Liver (tissue), 8 donors: ENCODE measurements at regions not wholly inside any gene's neighbourhood (a gene's known extent, or its start where the extent isn't known, plus 50 kb on each side); places are given as distances from the start of the nearest gene placed in this dataset.

ENCODE experiments used
- DNase-seq: peaks from one replicate; pipeline ENCODE4 v3.0.0-alpha.2; 2017; ENCODE audit warnings: low spot score
- H3K27ac ChIP-seq, 2 donors: one replicate each; pipeline ENCODE4 v1.7.0; 2013; ENCODE audit warnings: inconsistent platforms in 2 of 2, low read length in 2 of 2, control low read depth in 1 of 2, low read depth in 1 of 2, mild to moderate bottlenecking in 1 of 2
- H3K27me3 ChIP-seq, 4 donors: one replicate each; pipeline versions ENCODE4 v1.6.1 to v1.7.0; 2013; ENCODE audit warnings: low read length in 3 of 4, inconsistent platforms in 1 of 4, mild to moderate bottlenecking in 1 of 4, moderate library complexity in 1 of 4; ENCODE audit not compliant: control insufficient read depth in 4 of 4, insufficient read depth in 4 of 4
- H3K36me3 ChIP-seq, 4 donors: one replicate each; pipeline versions ENCODE4 v1.6.1 to v1.7.0; 2013; ENCODE audit warnings: low read length in 3 of 4, mild to moderate bottlenecking in 3 of 4, low read depth in 1 of 4, moderate library complexity in 1 of 4; ENCODE audit not compliant: control insufficient read depth in 4 of 4, insufficient read depth in 3 of 4
- H3K4me1 ChIP-seq, 4 donors: one replicate each; pipeline versions ENCODE4 v1.6.1 to v1.7.0; 2013; ENCODE audit warnings: low read length in 3 of 4, mild to moderate bottlenecking in 3 of 4, moderate library complexity in 1 of 4; ENCODE audit not compliant: control insufficient read depth in 4 of 4, insufficient read depth in 4 of 4
- H3K4me3 ChIP-seq, 3 donors: one replicate each; pipeline versions ENCODE4 v1.6.1 to v1.7.0; 2013; ENCODE audit warnings: low read length in 3 of 3, control low read depth in 1 of 3, low read depth in 1 of 3, mild to moderate bottlenecking in 1 of 3
- H3K9ac ChIP-seq, 2 donors: one replicate each; pipeline ENCODE4 v1.7.0; 2013; ENCODE audit warnings: low read length in 2 of 2, mild to moderate bottlenecking in 2 of 2, moderate library complexity in 2 of 2, control low read depth in 1 of 2, low read depth in 1 of 2
- H3K9me3 ChIP-seq, 4 donors: one replicate each; pipeline versions ENCODE4 v1.6.1 to v1.7.0; 2013; ENCODE audit warnings: low read length in 3 of 4; ENCODE audit not compliant: control insufficient read depth in 4 of 4
- EGR1 ChIP-seq, 2 donors: IDR thresholded peaks; 2 replicates each; pipeline ENCODE4 v1.6.1; 2016 to 2018; ENCODE audit warnings: antibody characterized with exemption in 2 of 2, low read depth in 2 of 2
- FOXA1 ChIP-seq: IDR thresholded peaks from 2 replicates; pipeline ENCODE4 v1.6.1; 2016; ENCODE audit warnings: antibody characterized with exemption
- FOXA2 ChIP-seq: IDR thresholded peaks from 2 replicates; pipeline ENCODE4 v1.6.1; 2016; ENCODE audit warnings: antibody characterized with exemption
- GABPA ChIP-seq, 2 donors: IDR thresholded peaks in 1 of 2; conservative IDR thresholded peaks in 1 of 2; 2 replicates each; pipeline ENCODE4 v1.6.1; 2016; ENCODE audit warnings: antibody characterized with exemption in 2 of 2, mild to moderate bottlenecking in 1 of 2, moderate library complexity in 1 of 2
- HNF4A ChIP-seq, 2 donors: conservative IDR thresholded peaks; 2 replicates each; pipeline ENCODE4 v1.6.1; 2016; ENCODE audit warnings: antibody characterized with exemption in 2 of 2, mild to moderate bottlenecking in 2 of 2
- HNF4G ChIP-seq: IDR thresholded peaks from 2 replicates; pipeline ENCODE4 v1.6.1; 2016; ENCODE audit warnings: antibody characterized with exemption
- JUND ChIP-seq, 2 donors: IDR thresholded peaks; 2 replicates each; pipeline ENCODE4 v1.6.1; 2016; ENCODE audit warnings: antibody characterized with exemption in 2 of 2
- NR2F2 ChIP-seq: IDR thresholded peaks from 2 replicates; pipeline ENCODE4 v1.6.1; 2016; ENCODE audit warnings: antibody characterized with exemption
- RAD21 ChIP-seq, 2 donors: IDR thresholded peaks; 2 replicates each; pipeline ENCODE4 v1.6.1; 2016; ENCODE audit warnings: antibody characterized with exemption in 2 of 2, mild to moderate bottlenecking in 2 of 2
- RXRA ChIP-seq, 2 donors: IDR thresholded peaks; 2 replicates each; pipeline ENCODE4 v1.6.1; 2017 to 2018; ENCODE audit warnings: antibody characterized with exemption in 2 of 2, mild to moderate bottlenecking in 1 of 2
- SP1 ChIP-seq: IDR thresholded peaks from 2 replicates; pipeline ENCODE4 v1.6.1; 2018; ENCODE audit warnings: antibody characterized with exemption, mild to moderate bottlenecking
- TAF1 ChIP-seq: conservative IDR thresholded peaks from 2 replicates; pipeline ENCODE4 v1.6.1; 2016; ENCODE audit warnings: antibody characterized with exemption, mild to moderate bottlenecking
- YY1 ChIP-seq: IDR thresholded peaks from 2 replicates; pipeline ENCODE4 v1.6.1; 2016; ENCODE audit warnings: antibody characterized with exemption, mild to moderate bottlenecking
- WGBS: extraction: QIAGEN DNeasy Blood & Tissue Kit; methylation state at CpG from one replicate; pipeline ENCODE4 v1.1.7; 2013; 5-methylcytosine and 5-hydroxymethylcytosine counted together
- TF ChIP-seq, protein P1 (sequence below): IDR thresholded peaks from 2 replicates; pipeline ENCODE4 v1.6.1; 2016; ENCODE audit warnings: antibody characterized with exemption
- TF ChIP-seq, protein P2 (sequence below): IDR thresholded peaks from 2 replicates; pipeline ENCODE4 v1.6.1; 2016; ENCODE audit warnings: antibody characterized with exemption
- TF ChIP-seq, protein P3 (sequence below): IDR thresholded peaks from 2 replicates; pipeline ENCODE4 v1.6.1; 2016; ENCODE audit warnings: antibody characterized with exemption, mild to moderate bottlenecking
- TF ChIP-seq, protein P4 (sequence below): IDR thresholded peaks from 2 replicates; pipeline ENCODE4 v1.6.1; 2016; ENCODE audit warnings: antibody characterized with exemption
- TF ChIP-seq, protein P5 (sequence below): fragments of 150-350 bp; IDR thresholded peaks from 2 replicates; pipeline ENCODE4 v1.5.1; 2017; ENCODE audit warnings: improper control_type of control experiment, low read depth, low read length; ENCODE audit not compliant: missing input control
- donor health status: healthy.
- donor health status: healthy.
- donor health status: healthy.
- donor health status: healthy.
- donor health status: healthy.

DNA sequence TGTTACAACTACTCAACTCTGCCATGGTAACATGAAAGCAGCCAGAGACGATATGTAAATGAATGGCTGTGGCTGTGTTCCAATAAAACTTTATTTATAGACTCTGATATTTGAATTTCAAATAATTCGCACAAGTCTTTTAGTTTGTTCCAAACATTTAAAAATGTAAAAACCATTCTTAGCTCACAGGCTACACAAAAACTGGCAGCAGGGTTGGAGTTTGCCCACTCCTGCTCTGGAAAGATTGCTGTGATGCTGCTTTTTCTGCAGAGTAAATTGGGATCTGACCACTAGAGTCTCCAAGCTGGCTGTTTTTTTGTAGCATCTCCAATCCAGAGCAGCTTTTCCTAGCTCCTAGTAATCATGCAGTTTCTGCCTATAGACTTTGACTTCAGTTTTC is 157.5 kb downstream of the CHRM3 start:
- Histone ChIP-seq H3K9ac (no peak overlapping the region), H3K27me3 (no peaks in the 10 kb centered on the region), H3K4me3 (no peak overlapping the region), H3K27ac (no peak overlapping the region), H3K9me3 (no peaks in the 10 kb centered on the region), H3K36me3 (no peaks in the 10 kb centered on the region), H3K4me1 (no peaks in the 10 kb centered on the region)
- no peak for DNase-seq
- WGBS: 79% methylated on average over 2 of the region's 2 CpGs
- TF ChIP-seq TAF1 (no peak), NR2F2 (no peak), RXRA (IDR thresholded peaks at IDR 0.05) (no peak), SP1 (no peak), FOXA1 (no peak), RAD21 (IDR thresholded peaks at IDR 0.05) (no peak), YY1 (no peak), EGR1 (IDR thresholded peaks at IDR 0.05; ENCODE audit: low read depth in 2 of 2) (no peak), JUND (IDR thresholded peaks at IDR 0.05) (no peak), HNF4A (conservative IDR thresholded peaks at IDR 0.05) (no peak), FOXA2 (no peak), HNF4G (no peak), GABPA (IDR thresholded peaks at IDR 0.05 in 1 of 2, conservative IDR thresholded peaks at IDR 0.05 in 1 of 2) (no peak)
- TF ChIP-seq, protein P1, sequence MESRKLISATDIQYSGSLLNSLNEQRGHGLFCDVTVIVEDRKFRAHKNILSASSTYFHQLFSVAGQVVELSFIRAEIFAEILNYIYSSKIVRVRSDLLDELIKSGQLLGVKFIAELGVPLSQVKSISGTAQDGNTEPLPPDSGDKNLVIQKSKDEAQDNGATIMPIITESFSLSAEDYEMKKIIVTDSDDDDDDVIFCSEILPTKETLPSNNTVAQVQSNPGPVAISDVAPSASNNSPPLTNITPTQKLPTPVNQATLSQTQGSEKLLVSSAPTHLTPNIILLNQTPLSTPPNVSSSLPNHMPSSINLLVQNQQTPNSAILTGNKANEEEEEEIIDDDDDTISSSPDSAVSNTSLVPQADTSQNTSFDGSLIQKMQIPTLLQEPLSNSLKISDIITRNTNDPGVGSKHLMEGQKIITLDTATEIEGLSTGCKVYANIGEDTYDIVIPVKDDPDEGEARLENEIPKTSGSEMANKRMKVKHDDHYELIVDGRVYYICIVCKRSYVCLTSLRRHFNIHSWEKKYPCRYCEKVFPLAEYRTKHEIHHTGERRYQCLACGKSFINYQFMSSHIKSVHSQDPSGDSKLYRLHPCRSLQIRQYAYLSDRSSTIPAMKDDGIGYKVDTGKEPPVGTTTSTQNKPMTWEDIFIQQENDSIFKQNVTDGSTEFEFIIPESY: no peak
- TF ChIP-seq, protein P2, sequence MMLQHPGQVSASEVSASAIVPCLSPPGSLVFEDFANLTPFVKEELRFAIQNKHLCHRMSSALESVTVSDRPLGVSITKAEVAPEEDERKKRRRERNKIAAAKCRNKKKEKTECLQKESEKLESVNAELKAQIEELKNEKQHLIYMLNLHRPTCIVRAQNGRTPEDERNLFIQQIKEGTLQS: no peak
- TF ChIP-seq, protein P3, sequence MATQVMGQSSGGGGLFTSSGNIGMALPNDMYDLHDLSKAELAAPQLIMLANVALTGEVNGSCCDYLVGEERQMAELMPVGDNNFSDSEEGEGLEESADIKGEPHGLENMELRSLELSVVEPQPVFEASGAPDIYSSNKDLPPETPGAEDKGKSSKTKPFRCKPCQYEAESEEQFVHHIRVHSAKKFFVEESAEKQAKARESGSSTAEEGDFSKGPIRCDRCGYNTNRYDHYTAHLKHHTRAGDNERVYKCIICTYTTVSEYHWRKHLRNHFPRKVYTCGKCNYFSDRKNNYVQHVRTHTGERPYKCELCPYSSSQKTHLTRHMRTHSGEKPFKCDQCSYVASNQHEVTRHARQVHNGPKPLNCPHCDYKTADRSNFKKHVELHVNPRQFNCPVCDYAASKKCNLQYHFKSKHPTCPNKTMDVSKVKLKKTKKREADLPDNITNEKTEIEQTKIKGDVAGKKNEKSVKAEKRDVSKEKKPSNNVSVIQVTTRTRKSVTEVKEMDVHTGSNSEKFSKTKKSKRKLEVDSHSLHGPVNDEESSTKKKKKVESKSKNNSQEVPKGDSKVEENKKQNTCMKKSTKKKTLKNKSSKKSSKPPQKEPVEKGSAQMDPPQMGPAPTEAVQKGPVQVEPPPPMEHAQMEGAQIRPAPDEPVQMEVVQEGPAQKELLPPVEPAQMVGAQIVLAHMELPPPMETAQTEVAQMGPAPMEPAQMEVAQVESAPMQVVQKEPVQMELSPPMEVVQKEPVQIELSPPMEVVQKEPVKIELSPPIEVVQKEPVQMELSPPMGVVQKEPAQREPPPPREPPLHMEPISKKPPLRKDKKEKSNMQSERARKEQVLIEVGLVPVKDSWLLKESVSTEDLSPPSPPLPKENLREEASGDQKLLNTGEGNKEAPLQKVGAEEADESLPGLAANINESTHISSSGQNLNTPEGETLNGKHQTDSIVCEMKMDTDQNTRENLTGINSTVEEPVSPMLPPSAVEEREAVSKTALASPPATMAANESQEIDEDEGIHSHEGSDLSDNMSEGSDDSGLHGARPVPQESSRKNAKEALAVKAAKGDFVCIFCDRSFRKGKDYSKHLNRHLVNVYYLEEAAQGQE: no peak
- TF ChIP-seq, protein P4, sequence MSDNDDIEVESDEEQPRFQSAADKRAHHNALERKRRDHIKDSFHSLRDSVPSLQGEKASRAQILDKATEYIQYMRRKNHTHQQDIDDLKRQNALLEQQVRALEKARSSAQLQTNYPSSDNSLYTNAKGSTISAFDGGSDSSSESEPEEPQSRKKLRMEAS: no peak
- TF ChIP-seq, protein P5, sequence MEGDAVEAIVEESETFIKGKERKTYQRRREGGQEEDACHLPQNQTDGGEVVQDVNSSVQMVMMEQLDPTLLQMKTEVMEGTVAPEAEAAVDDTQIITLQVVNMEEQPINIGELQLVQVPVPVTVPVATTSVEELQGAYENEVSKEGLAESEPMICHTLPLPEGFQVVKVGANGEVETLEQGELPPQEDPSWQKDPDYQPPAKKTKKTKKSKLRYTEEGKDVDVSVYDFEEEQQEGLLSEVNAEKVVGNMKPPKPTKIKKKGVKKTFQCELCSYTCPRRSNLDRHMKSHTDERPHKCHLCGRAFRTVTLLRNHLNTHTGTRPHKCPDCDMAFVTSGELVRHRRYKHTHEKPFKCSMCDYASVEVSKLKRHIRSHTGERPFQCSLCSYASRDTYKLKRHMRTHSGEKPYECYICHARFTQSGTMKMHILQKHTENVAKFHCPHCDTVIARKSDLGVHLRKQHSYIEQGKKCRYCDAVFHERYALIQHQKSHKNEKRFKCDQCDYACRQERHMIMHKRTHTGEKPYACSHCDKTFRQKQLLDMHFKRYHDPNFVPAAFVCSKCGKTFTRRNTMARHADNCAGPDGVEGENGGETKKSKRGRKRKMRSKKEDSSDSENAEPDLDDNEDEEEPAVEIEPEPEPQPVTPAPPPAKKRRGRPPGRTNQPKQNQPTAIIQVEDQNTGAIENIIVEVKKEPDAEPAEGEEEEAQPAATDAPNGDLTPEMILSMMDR: no peak
